VCaP (cell line): ENCODE measurements at regions not wholly inside any gene's neighbourhood (a gene's known extent, or its start where the extent isn't known, plus 50 kb on each side); places are given as distances from the start of the nearest gene placed in this dataset.

Experiments used
- H3K27ac ChIP-seq: fragments of 450-650 bp; 2 replicates; pipeline ENCODE4 v1.5.1; 2017
- TF ChIP-seq, protein P1 (sequence below): fragments of 450-650 bp; conservative IDR thresholded peaks from 2 replicates; pipeline ENCODE4 v1.5.1; 2017; ENCODE audit warnings: mild to moderate bottlenecking, moderate library complexity

DNA sequence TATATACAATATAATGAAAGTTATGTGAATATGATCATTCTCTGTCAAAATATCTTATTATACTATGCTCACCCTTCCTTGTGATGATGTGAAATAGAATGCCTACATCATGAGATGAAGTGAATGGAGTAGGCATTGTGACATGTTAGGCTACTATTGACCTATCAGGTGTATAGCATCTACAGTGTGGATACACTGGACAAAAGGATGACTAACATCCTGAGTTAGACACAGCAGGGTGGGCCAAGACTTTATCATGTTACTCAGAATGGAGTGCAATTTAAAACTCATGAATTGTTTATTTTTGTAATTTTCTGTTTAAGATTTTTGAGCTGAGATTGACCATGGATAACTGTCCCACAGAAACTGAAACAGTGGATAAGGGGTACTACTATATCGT, 53.4 kb upstream of the NAV3 start:
- no peak overlapping the region for H3K27ac ChIP-seq

DNA sequence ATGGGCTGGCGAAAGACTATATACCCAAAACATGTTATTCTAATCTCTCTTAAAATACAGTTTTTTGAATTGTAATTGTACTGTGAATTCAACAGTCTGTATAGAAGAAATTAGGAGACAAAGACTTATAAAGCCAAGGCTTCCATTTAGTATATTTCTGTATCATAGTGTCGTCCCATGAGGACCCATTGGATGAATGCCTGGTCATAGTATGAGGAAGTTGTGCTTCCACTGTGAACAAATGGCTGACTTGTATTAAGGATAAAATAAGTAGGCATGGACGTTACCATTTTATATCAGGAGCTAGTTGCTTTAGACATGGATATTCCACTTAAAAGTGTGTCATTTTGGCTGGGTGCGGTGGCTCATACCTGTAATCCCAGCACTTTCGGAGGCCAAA, 55.9 kb upstream of the NAV3 start:
- TF ChIP-seq, protein P1, sequence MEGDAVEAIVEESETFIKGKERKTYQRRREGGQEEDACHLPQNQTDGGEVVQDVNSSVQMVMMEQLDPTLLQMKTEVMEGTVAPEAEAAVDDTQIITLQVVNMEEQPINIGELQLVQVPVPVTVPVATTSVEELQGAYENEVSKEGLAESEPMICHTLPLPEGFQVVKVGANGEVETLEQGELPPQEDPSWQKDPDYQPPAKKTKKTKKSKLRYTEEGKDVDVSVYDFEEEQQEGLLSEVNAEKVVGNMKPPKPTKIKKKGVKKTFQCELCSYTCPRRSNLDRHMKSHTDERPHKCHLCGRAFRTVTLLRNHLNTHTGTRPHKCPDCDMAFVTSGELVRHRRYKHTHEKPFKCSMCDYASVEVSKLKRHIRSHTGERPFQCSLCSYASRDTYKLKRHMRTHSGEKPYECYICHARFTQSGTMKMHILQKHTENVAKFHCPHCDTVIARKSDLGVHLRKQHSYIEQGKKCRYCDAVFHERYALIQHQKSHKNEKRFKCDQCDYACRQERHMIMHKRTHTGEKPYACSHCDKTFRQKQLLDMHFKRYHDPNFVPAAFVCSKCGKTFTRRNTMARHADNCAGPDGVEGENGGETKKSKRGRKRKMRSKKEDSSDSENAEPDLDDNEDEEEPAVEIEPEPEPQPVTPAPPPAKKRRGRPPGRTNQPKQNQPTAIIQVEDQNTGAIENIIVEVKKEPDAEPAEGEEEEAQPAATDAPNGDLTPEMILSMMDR, result no peak

More for the DNA sequence above, 53.4 kb upstream of the NAV3 start:
- TF ChIP-seq, protein P1, result no peak

DNA sequence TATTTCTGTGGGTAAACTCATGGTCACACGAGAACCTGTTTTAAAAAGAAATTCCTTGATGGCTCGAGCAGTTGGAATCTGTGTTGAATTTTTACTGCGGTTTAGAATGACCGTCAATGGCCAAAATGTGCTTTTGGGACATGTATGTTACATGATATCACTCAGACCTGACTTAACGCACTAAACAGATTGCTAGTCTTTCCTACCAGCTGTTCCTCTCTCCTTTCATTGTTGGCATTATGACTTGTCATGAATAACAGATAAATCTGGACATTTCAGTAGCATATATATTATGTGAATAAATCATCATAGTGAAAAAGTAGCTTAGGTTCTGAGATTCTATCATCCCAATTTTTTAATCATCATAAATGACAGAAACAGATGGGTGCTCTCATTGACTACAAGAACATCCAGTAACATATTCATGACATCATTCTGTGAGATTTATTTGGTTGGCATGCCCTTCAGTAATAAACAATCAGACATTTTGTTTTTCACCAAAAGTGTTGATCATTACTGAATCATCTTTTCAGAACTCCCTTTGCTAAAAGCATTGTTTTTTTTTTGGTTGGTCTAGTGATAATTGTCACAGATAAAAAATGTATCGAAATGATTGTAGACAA, 57.9 kb upstream of the NAV3 start:
- TF ChIP-seq, protein P1, result no peak
- no peak overlapping the region for H3K27ac ChIP-seq

More for the DNA sequence above, 55.9 kb upstream of the NAV3 start:
- H3K27ac ChIP-seq, result no peak overlapping the region

DNA sequence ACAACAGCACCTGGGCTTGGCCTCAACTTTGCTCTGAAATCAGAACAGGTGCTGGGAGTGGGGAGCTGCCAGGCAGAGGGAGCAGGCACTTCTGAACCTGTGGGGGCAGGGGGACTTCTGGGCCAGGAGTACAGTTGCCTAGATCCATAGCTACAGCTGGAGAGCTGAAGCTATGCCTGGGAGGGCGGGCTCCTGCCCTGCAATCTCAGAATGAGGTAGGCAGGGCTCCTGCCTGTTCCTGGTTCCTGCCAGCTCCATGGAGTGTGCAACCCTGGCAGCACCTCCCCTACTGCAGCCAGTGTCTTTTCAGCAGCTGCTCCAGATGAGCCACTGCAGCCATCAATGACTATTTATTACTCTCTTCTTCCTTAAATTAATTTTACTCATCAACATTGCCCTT, 62.1 kb upstream of the NAV3 start:
- TF ChIP-seq, protein P1, result no peak
- no peak overlapping the region for H3K27ac ChIP-seq

DNA sequence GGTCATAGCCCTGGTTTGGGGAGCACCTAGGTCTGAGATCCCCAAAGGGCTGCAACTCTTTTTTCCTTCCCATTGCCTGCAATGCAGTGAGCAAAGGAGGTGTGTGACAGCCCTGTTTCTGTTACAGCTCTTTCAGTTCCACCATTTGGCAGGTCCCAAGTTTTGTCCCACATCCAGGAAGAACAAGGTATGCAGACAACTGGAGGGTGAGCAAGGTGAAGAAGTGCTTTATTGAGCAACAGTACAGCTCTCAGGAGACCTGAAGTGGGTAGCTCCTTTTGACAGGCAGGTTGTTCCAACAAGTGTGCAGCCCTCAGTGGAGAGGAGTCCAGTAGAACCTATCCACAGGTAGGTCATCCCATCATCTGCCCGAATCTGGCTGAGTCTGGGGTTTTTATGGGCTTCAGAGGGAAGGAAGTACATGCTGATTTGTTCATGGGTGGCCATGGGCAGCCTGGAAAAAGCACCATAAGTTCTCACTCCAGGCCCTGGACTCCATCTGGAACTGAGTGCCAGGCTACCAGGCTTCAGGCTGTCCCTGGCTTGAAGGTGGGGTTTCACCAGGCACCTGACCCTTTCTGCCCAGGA, 62.8 kb upstream of the NAV3 start:
- TF ChIP-seq, protein P1, result no peak
- H3K27ac ChIP-seq, result no peak overlapping the region

DNA sequence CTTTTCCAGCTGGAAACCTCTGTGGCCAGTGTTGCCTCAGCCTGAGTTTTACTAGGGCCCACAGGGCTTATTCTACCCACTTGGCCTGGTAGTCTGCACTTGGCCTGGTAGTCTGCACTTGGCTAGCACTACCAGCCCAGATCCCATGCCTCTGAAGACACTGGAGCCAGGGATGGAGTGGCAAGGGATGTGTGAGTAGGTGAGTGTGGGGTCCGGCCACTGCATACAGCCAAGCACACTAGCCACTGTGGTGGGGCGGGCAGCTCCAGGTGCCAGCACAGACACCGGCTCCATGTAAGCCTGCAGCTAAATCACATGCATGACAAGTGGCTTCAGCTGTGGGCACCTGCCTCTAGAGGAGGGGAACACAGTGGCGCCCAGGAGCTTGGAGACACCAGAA, 63.4 kb upstream of the NAV3 start:
- TF ChIP-seq, protein P1, result no peak
- H3K27ac ChIP-seq, result no peak overlapping the region

DNA sequence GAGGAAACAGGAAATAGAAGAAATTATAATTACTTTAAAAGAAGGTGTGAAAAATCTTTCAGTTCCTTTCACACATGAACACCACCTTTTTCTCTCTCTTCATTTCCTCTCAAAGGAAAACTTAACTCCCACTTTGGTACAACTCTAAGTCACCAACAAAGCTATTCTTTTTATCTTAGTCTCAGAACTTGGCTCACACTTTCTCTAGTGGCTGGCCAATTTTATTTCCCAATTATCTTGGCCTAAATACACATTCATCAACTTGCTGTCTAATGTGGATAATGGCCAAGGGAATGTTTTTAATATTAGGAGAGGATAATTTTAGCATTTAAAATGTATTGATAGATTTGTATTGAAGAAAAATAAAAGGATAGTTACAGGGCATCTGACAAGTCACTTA, 64.5 kb upstream of the NAV3 start:
- TF ChIP-seq, protein P1, result no peak

More for the DNA sequence above, 64.5 kb upstream of the NAV3 start:
- no peak overlapping the region for H3K27ac ChIP-seq
